ENCODE measurements at regions not wholly inside any gene's neighbourhood (a gene's known extent, or its start where the extent isn't known, plus 50 kb on each side); places are given as distances from the start of the nearest gene placed in this dataset.

DNA sequence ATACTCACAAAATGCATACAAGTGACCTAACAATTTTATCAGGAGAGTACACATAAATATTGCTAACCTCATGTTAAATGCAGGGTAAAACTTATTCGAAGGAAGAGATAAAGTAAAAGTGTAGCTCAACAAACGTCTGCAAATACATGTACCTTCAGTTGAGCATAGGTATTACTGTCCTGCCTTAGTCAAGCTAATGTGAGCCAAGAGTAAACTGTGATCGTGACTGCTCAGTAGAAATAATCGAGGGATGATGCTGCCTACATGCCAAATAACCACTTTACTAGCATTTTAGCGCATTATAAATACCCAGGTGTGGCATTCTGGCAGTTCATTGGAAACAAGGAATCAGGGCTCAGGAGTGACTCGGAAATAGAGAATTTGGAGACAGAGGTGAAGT is 779.5 kb downstream of the SOCS6 start:
- TF ChIP-seq, protein P1, sequence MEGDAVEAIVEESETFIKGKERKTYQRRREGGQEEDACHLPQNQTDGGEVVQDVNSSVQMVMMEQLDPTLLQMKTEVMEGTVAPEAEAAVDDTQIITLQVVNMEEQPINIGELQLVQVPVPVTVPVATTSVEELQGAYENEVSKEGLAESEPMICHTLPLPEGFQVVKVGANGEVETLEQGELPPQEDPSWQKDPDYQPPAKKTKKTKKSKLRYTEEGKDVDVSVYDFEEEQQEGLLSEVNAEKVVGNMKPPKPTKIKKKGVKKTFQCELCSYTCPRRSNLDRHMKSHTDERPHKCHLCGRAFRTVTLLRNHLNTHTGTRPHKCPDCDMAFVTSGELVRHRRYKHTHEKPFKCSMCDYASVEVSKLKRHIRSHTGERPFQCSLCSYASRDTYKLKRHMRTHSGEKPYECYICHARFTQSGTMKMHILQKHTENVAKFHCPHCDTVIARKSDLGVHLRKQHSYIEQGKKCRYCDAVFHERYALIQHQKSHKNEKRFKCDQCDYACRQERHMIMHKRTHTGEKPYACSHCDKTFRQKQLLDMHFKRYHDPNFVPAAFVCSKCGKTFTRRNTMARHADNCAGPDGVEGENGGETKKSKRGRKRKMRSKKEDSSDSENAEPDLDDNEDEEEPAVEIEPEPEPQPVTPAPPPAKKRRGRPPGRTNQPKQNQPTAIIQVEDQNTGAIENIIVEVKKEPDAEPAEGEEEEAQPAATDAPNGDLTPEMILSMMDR (IDR thresholded peaks at IDR 0.05), result no peak
- no peak for TF ChIP-seq POLR2A (IDR thresholded peaks at IDR 0.05)

Measured in right lobe of liver (tissue), 4 donors.